ENCODE measurements at regions not wholly inside any gene's neighbourhood (a gene's known extent, or its start where the extent isn't known, plus 50 kb on each side); places are given as distances from the start of the nearest gene placed in this dataset.

DNA sequence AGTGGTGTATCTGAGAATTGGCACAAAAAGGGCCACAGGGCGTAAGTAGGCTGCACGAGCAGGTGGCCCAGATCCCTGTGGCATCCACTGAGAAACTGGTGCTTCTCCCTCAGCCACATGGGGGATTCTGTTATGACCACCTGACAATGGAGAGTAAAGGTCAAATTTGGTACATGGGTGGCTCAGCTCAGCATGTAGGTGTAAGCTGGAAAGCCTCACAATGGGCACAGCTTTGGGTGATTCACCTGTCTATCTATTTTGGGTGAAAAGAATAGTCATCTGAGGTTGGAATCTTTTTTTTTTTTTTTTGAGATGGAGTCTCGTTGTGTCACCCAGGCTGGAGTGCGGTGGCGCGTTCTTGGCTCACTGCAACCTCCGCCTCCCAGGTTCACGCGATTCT lies 163.4 kb upstream of the TMEM260 start:
- CTCF ChIA-PET: no interaction called here
- Histone ChIP-seq H4K8ac (ENCODE audit: low read depth in 2 of 2, low read length in 2 of 2) (no peak overlapping the region), H2BK20ac (ENCODE audit: low read depth, low read length) (no peak overlapping the region), H3K4ac (ENCODE audit: low read depth, low read length) (no peak overlapping the region), H3K4me3 (ENCODE audit: insufficient read depth, low read depth, low read length) (no peak overlapping the region), H2BK15ac (ENCODE audit: low read depth, low read length) (no peak overlapping the region), H3K9me3 (ENCODE audit: control insufficient read depth, insufficient read depth, low read length) (no peaks in the 10 kb centered on the region), H3K14ac (replicated peaks; ENCODE audit: low read depth, low read length) (no peak overlapping the region), H3K9me1 (ENCODE audit: insufficient read depth, low read length) (no peaks in the 10 kb centered on the region), H3K79me1 (ENCODE audit: low read depth in 1 of 2, low read length in 2 of 2) (no peaks in the 10 kb centered on the region), H2AFZ (replicated peaks; ENCODE audit: low read length, poor library complexity) (no peak overlapping the region), H2BK5ac (ENCODE audit: low read depth, low read length, poor library complexity, severe bottlenecking) (no peak overlapping the region), H2BK120ac (ENCODE audit: low read depth, low read length) (no peak overlapping the region), H2AK5ac (ENCODE audit: low read depth, low read length) (no peak overlapping the region), H3K23ac (ENCODE audit: low read depth, low read length) (no peak overlapping the region), H3K27me3 (ENCODE audit: control insufficient read depth, insufficient read depth, low read length) (peaks cover 23% of the 10 kb centered on the region), H3K56ac (ENCODE audit: extremely low read depth, insufficient read depth, low read length) (no peak overlapping the region), H3K18ac (ENCODE audit: low read depth, low read length) (no peak overlapping the region), H3K27ac (ENCODE audit: insufficient read depth, low read length) (no peak overlapping the region), H4K91ac (ENCODE audit: insufficient read depth, low read depth, low read length) (no peak overlapping the region), H3K4me2 (ENCODE audit: low read depth, low read length) (no peak overlapping the region), H2AK9ac (replicated peaks; ENCODE audit: low read depth, low read length, poor library complexity) (no peak overlapping the region), H3K9ac (ENCODE audit: low read depth, low read length) (no peak overlapping the region), H3K36me3 (ENCODE audit: control insufficient read depth, insufficient read depth, low read length) (no peaks in the 10 kb centered on the region), H3K4me1 (ENCODE audit: control insufficient read depth, insufficient read depth, low read length) (no peaks in the 10 kb centered on the region), H4K5ac (ENCODE audit: low read depth, low read length) (no peak overlapping the region), H4K20me1 (ENCODE audit: insufficient read depth, low read length) (no peaks in the 10 kb centered on the region)
- DNase-seq (no peak), ATAC-seq (ENCODE audit: low read depth) (no peak)
- dilution Hi-C loops (cut with HindIII; ENCODE audit: low sequenced_read_pairs, unreplicated experiment) (no loop called here), in situ Hi-C loops (cut with MboI; ENCODE audit: low sequenced_read_pairs) (no loop called here), intact Hi-C loops (cut with micrococcal nuclease) (no loop called here)
- WGBS, 2 experiments (ENCODE audit: extremely low coverage in 2 of 2, insufficient read length in 1 of 2): no CpG with 5 or more reads among the region's 9 CpGs
- POLR2A ChIA-PET (ENCODE audit: unreplicated experiment): no interaction called here
- TF ChIP-seq CHD1 (IDR thresholded peaks at IDR 0.05; ENCODE audit: low read depth, low read length): no peak
- no peak for TF ChIP-seq RCOR1 (IDR thresholded peaks at IDR 0.05; ENCODE audit: insufficient replicate concordance, low read length)
- TF ChIP-seq SMC3 (IDR thresholded peaks at IDR 0.05; ENCODE audit: low read depth, low read length): no peak
- TF ChIP-seq RAD21 (IDR thresholded peaks at IDR 0.05; ENCODE audit: low read length): no peak
- TF ChIP-seq FOS (IDR thresholded peaks at IDR 0.05; ENCODE audit: low read depth, low read length): no peak
- TF ChIP-seq MXI1 (IDR thresholded peaks at IDR 0.05; ENCODE audit: borderline replicate concordance, low read depth, low read length): no peak
- no peak for TF ChIP-seq MAZ (IDR thresholded peaks at IDR 0.05; ENCODE audit: borderline replicate concordance, low read depth, low read length)
- no peak for TF ChIP-seq CTCF (conservative IDR thresholded peaks at IDR 0.05; ENCODE audit: low read depth, low read length)
- no peak for TF ChIP-seq CEBPB (IDR thresholded peaks at IDR 0.05; ENCODE audit: low read depth, low read length)
- no peak for TF ChIP-seq RFX5 (IDR thresholded peaks at IDR 0.05; ENCODE audit: low read depth, low read length)
- TF ChIP-seq MAFK (IDR thresholded peaks at IDR 0.05; ENCODE audit: low read depth, low read length): no peak
- no peak for TF ChIP-seq ELK1 (IDR thresholded peaks at IDR 0.05; ENCODE audit: borderline replicate concordance, low read depth, low read length)
- no TSS peak for BruUV-seq (replicated peaks)
